ENCODE measurements at regions not wholly inside any gene's neighbourhood (a gene's known extent, or its start where the extent isn't known, plus 50 kb on each side); places are given as distances from the start of the nearest gene placed in this dataset.

DNA sequence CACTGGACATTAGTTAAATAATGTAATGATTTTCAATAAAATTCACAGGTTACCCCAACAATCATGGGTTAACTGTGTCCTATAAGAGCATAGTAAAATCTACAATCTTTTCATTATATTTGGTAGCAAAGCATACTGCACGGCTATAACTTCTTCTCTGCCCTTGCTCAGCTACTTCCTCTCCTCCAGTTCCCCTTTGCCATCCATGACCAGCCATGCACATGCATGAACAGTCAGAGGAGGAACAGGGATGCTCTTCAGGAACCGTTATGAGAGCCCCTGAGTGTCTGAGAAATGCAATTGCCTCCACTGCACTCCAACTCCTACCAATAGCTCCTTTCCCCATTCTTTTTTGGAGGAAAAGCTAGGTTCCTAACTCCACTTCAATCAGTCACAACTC is 646.7 kb downstream of the LTN1 start:
- 8% methylated on average over 2 of the region's 2 CpGs for WGBS (ENCODE audit: insufficient coverage)
- H3K9me3 ChIP-seq (ENCODE audit: control extremely low read depth in 1 of 3, control insufficient read depth in 2 of 3, insufficient read depth in 1 of 3, low read length in 2 of 3): no peaks in the 10 kb centered on the region
- TF ChIP-seq, protein P1, sequence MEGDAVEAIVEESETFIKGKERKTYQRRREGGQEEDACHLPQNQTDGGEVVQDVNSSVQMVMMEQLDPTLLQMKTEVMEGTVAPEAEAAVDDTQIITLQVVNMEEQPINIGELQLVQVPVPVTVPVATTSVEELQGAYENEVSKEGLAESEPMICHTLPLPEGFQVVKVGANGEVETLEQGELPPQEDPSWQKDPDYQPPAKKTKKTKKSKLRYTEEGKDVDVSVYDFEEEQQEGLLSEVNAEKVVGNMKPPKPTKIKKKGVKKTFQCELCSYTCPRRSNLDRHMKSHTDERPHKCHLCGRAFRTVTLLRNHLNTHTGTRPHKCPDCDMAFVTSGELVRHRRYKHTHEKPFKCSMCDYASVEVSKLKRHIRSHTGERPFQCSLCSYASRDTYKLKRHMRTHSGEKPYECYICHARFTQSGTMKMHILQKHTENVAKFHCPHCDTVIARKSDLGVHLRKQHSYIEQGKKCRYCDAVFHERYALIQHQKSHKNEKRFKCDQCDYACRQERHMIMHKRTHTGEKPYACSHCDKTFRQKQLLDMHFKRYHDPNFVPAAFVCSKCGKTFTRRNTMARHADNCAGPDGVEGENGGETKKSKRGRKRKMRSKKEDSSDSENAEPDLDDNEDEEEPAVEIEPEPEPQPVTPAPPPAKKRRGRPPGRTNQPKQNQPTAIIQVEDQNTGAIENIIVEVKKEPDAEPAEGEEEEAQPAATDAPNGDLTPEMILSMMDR (IDR thresholded peaks at IDR 0.05): no peak
- no peak for TF ChIP-seq EZH2 (IDR thresholded peaks at IDR 0.05; ENCODE audit: borderline replicate concordance, insufficient read depth, low read depth, low read length, poor library complexity, severe bottlenecking)

GRCh38 chr21:28344985-28345384 is 647.7 kb downstream of the LTN1 start:
- ATAC-seq (ENCODE audit: low read depth) (no peak), DNase-seq (no peak)
- Histone ChIP-seq H3K9me3 (ENCODE audit: control extremely low read depth in 1 of 3, control insufficient read depth in 2 of 3, insufficient read depth in 1 of 3, low read length in 2 of 3) (no peaks in the 10 kb centered on the region), H3K4me3 (ENCODE audit: control extremely low read depth in 1 of 5, extremely low read depth in 1 of 5, insufficient read depth in 1 of 5, low read depth in 2 of 5, low read length in 4 of 5) (no peak overlapping the region), H3K9ac (ENCODE audit: low read length) (no peak overlapping the region), H4K20me1 (ENCODE audit: control insufficient read depth, insufficient read depth, low read length, poor library complexity, severe bottlenecking) (no peaks in the 10 kb centered on the region), H3K4me2 (replicated peaks; ENCODE audit: low read depth, low read length, poor library complexity, severe bottlenecking) (no peak overlapping the region), H3K27ac (ENCODE audit: low read length in 2 of 2) (no peak overlapping the region), H3K4me1 (ENCODE audit: control insufficient read depth in 2 of 2, insufficient read depth in 2 of 2, low read length in 2 of 2) (no peaks in the 10 kb centered on the region), H3K36me3 (replicated peaks in 1 of 2; ENCODE audit: control extremely low read depth in 1 of 2, control insufficient read depth in 1 of 2, extremely low read depth in 1 of 2, insufficient read depth in 2 of 2, low read length in 1 of 2) (no peaks in the 10 kb centered on the region), H3K27me3 (replicated peaks in 1 of 4; ENCODE audit: control extremely low read depth in 1 of 4, control insufficient read depth in 3 of 4, insufficient read depth in 4 of 4, low read length in 3 of 4) (no peaks in the 10 kb centered on the region), H2AFZ (ENCODE audit: insufficient read depth, low read depth, low read length, poor library complexity, severe bottlenecking) (no peak overlapping the region), H3K79me2 (ENCODE audit: control insufficient read depth, insufficient read depth, low read length) (no peaks in the 10 kb centered on the region)
- no peaks in the 10 kb centered on the region for H3K9me3 Mint-ChIP-seq (ENCODE audit: insufficient read depth)
- H3K27me3 Mint-ChIP-seq: no peaks in the 10 kb centered on the region
- H3K4me3 Mint-ChIP-seq: no peak overlapping the region
- no peak overlapping the region for H3K27ac Mint-ChIP-seq
- CTCF ChIA-PET: no interaction called here
- TF ChIP-seq, protein P1 (IDR thresholded peaks at IDR 0.05): no peak
- TF ChIP-seq EZH2 (IDR thresholded peaks at IDR 0.05; ENCODE audit: borderline replicate concordance, insufficient read depth, low read depth, low read length, poor library complexity, severe bottlenecking): no peak
- POLR2A ChIA-PET: no interaction called here
- intact Hi-C loops (cut with micrococcal nuclease): no loop called here
- peaks cover 4% of the 10 kb centered on the region for H3K4me1 Mint-ChIP-seq
- WGBS (ENCODE audit: insufficient coverage): 100% methylated on average over 1 of the region's 1 CpG

More for the DNA sequence above, 646.7 kb downstream of the LTN1 start:
- Mint-ChIP-seq H3K9me3 (ENCODE audit: insufficient read depth) (no peaks in the 10 kb centered on the region), H3K4me3 (no peak overlapping the region), H3K27me3 (no peaks in the 10 kb centered on the region), H3K27ac (no peak overlapping the region), H3K4me1 (peaks cover 4% of the 10 kb centered on the region)
- no peak overlapping the region for H3K9ac ChIP-seq (ENCODE audit: low read length)
- no peaks in the 10 kb centered on the region for H3K79me2 ChIP-seq (ENCODE audit: control insufficient read depth, insufficient read depth, low read length)
- no peaks in the 10 kb centered on the region for H4K20me1 ChIP-seq (ENCODE audit: control insufficient read depth, insufficient read depth, low read length, poor library complexity, severe bottlenecking)
- CTCF ChIA-PET: no interaction called here
- ATAC-seq (ENCODE audit: low read depth) (no peak), DNase-seq (no peak)
- no peak overlapping the region for H2AFZ ChIP-seq (ENCODE audit: insufficient read depth, low read depth, low read length, poor library complexity, severe bottlenecking)
- H3K27me3 ChIP-seq (replicated peaks in 1 of 4; ENCODE audit: control extremely low read depth in 1 of 4, control insufficient read depth in 3 of 4, insufficient read depth in 4 of 4, low read length in 3 of 4): no peaks in the 10 kb centered on the region
- POLR2A ChIA-PET: no interaction called here
- H3K4me2 ChIP-seq (replicated peaks; ENCODE audit: low read depth, low read length, poor library complexity, severe bottlenecking): no peak overlapping the region
- H3K36me3 ChIP-seq (replicated peaks in 1 of 2; ENCODE audit: control extremely low read depth in 1 of 2, control insufficient read depth in 1 of 2, extremely low read depth in 1 of 2, insufficient read depth in 2 of 2, low read length in 1 of 2): no peaks in the 10 kb centered on the region
- H3K27ac ChIP-seq (ENCODE audit: low read length in 2 of 2): no peak overlapping the region
- intact Hi-C loops (cut with micrococcal nuclease): no loop called here
- H3K4me1 ChIP-seq (ENCODE audit: control insufficient read depth in 2 of 2, insufficient read depth in 2 of 2, low read length in 2 of 2): no peaks in the 10 kb centered on the region
- no peak overlapping the region for H3K4me3 ChIP-seq (ENCODE audit: control extremely low read depth in 1 of 5, extremely low read depth in 1 of 5, insufficient read depth in 1 of 5, low read depth in 2 of 5, low read length in 4 of 5)
